Adipocyte (in vitro differentiated cells): ENCODE measurements at regions not wholly inside any gene's neighbourhood (a gene's known extent, or its start where the extent isn't known, plus 50 kb on each side); places are given as distances from the start of the nearest gene placed in this dataset.
"Not testable (repeated sequence)": the region's sequence is repeated elsewhere in the genome, so short reads cannot be mapped to it uniquely, and the experiment has no call there.

Experiments used
- DNase-seq: peaks from one replicate; pipeline ENCODE4 v3.0.0-alpha.2; 2015; ENCODE audit warnings: low read depth
- H3K27me3 ChIP-seq: replicated peaks from 2 replicates; pipeline ENCODE4 v1.7.0; 2013; ENCODE audit warnings: mild to moderate bottlenecking, low read length, moderate library complexity; ENCODE audit not compliant: control insufficient read depth, insufficient read depth
- H3K36me3 ChIP-seq: 2 replicates; pipeline ENCODE4 v1.7.0; 2013; ENCODE audit warnings: low read length, mild to moderate bottlenecking, moderate library complexity; ENCODE audit not compliant: control insufficient read depth, insufficient read depth, severe bottlenecking
- H3K4me1 ChIP-seq: 2 replicates; pipeline ENCODE4 v1.7.0; 2013; ENCODE audit warnings: mild to moderate bottlenecking, low read length, moderate library complexity; ENCODE audit not compliant: control insufficient read depth, insufficient read depth
- H3K4me3 ChIP-seq: 2 replicates; pipeline ENCODE4 v1.7.0; 2013; ENCODE audit warnings: mild to moderate bottlenecking, low read length, moderate library complexity
- H3K9ac ChIP-seq: 2 replicates; pipeline ENCODE4 v1.7.0; 2013; ENCODE audit warnings: mild to moderate bottlenecking, low read length, moderate library complexity
- H3K9me3 ChIP-seq: 2 replicates; pipeline ENCODE4 v1.7.0; 2013; ENCODE audit warnings: mild to moderate bottlenecking, low read length, moderate library complexity; ENCODE audit not compliant: control insufficient read depth

- Histone ChIP-seq H3K4me3 (no peak overlapping the region), H3K27me3 (no peaks in the 10 kb centered on the region), H3K9me3 (peaks cover 10% of the 10 kb centered on the region), H3K36me3 (no peaks in the 10 kb centered on the region), H3K4me1 (no peaks in the 10 kb centered on the region), H3K9ac (no peak overlapping the region)
- DNase-seq = no peak
These were observed 1073.3 kb downstream of the SOCS6 start for GRCh38 chr18:71362140-71362539.

GRCh38 chr18:71355599-71355998 lies 1066.8 kb downstream of the SOCS6 start:
- H3K36me3 ChIP-seq, H3K9ac ChIP-seq, H3K27me3 ChIP-seq, H3K9me3 ChIP-seq, H3K4me3 ChIP-seq, H3K4me1 ChIP-seq, DNase-seq: not testable (repeated sequence)

GRCh38 chr18:71352618-71353017 lies 1063.8 kb downstream of the SOCS6 start:
- Histone ChIP-seq H3K36me3 (no peaks in the 10 kb centered on the region), H3K27me3 (no peaks in the 10 kb centered on the region), H3K9ac (no peak overlapping the region), H3K4me1 (no peaks in the 10 kb centered on the region), H3K9me3 (no peaks in the 10 kb centered on the region), H3K4me3 (no peak overlapping the region)
- DNase-seq = no peak

- Histone ChIP-seq H3K4me3 (no peak overlapping the region), H3K36me3 (no peaks in the 10 kb centered on the region), H3K27me3 (no peaks in the 10 kb centered on the region), H3K9ac (no peak overlapping the region), H3K4me1 (no peaks in the 10 kb centered on the region), H3K9me3 (no peaks in the 10 kb centered on the region)
- DNase-seq = no peak
These were observed 1047.8 kb downstream of the SOCS6 start for GRCh38 chr18:71336576-71337210.

- H3K4me3 ChIP-seq = no peak overlapping the region
- peaks cover 7% of the 10 kb centered on the region for H3K4me1 ChIP-seq
- no peak for DNase-seq
- no peaks in the 10 kb centered on the region for H3K9me3 ChIP-seq
- no peaks in the 10 kb centered on the region for H3K27me3 ChIP-seq
- H3K36me3 ChIP-seq = no peaks in the 10 kb centered on the region
- H3K9ac ChIP-seq = no peak overlapping the region
These were observed 1040.7 kb downstream of the SOCS6 start for GRCh38 chr18:71329563-71329962.

GRCh38 chr18:71329114-71329513 lies 1040.3 kb downstream of the SOCS6 start:
- Histone ChIP-seq H3K4me1 (peaks cover 7% of the 10 kb centered on the region), H3K27me3 (no peaks in the 10 kb centered on the region), H3K9me3 (no peaks in the 10 kb centered on the region), H3K36me3 (no peaks in the 10 kb centered on the region), H3K9ac (no peak overlapping the region), H3K4me3 (no peak overlapping the region)
- no peak for DNase-seq

GRCh38 chr18:71327850-71328249 lies 1039.0 kb downstream of the SOCS6 start:
- H3K9me3 ChIP-seq = no peaks in the 10 kb centered on the region

GRCh38 chr18:71327441-71327840 lies 1038.6 kb downstream of the SOCS6 start:
- no peaks in the 10 kb centered on the region for H3K9me3 ChIP-seq
- H3K36me3 ChIP-seq = no peaks in the 10 kb centered on the region
- H3K9ac ChIP-seq = peak overlapping the region; percentile 12
- DNase-seq = no peak
- H3K27me3 ChIP-seq = no peaks in the 10 kb centered on the region
- H3K4me3 ChIP-seq = no peak overlapping the region
- H3K4me1 ChIP-seq = peaks cover 7% of the 10 kb centered on the region

More at GRCh38 chr18:71327850-71328249, 1039.0 kb downstream of the SOCS6 start:
- peaks cover 7% of the 10 kb centered on the region for H3K4me1 ChIP-seq
- no peaks in the 10 kb centered on the region for H3K27me3 ChIP-seq
- DNase-seq = no peak
- H3K4me3 ChIP-seq = no peak overlapping the region
- H3K36me3 ChIP-seq = no peaks in the 10 kb centered on the region
- H3K9ac ChIP-seq = peak overlapping the region; percentile 12

GRCh38 chr18:71326826-71327225 lies 1038.0 kb downstream of the SOCS6 start:
- no peak for DNase-seq
- H3K9me3 ChIP-seq = no peaks in the 10 kb centered on the region
- peaks cover 7% of the 10 kb centered on the region for H3K4me1 ChIP-seq
- H3K36me3 ChIP-seq = no peaks in the 10 kb centered on the region
- no peaks in the 10 kb centered on the region for H3K27me3 ChIP-seq
- H3K4me3 ChIP-seq = no peak overlapping the region
- no peak overlapping the region for H3K9ac ChIP-seq

GRCh38 chr18:71324356-71324755 lies 1035.5 kb downstream of the SOCS6 start:
- Histone ChIP-seq H3K4me3 (no peak overlapping the region), H3K36me3 (no peaks in the 10 kb centered on the region), H3K27me3 (no peaks in the 10 kb centered on the region), H3K9ac (no peak overlapping the region), H3K4me1 (peaks cover 7% of the 10 kb centered on the region), H3K9me3 (peaks cover 3% of the 10 kb centered on the region)
- DNase-seq = no peak

GRCh38 chr18:71322201-71322600 lies 1033.4 kb downstream of the SOCS6 start:
- Histone ChIP-seq H3K9ac (no peak overlapping the region), H3K27me3 (no peaks in the 10 kb centered on the region), H3K4me1 (peaks cover 2% of the 10 kb centered on the region), H3K36me3 (no peaks in the 10 kb centered on the region), H3K9me3 (peaks cover 3% of the 10 kb centered on the region), H3K4me3 (no peak overlapping the region)
- no peak for DNase-seq

- no peak for DNase-seq
- Histone ChIP-seq H3K27me3 (no peaks in the 10 kb centered on the region), H3K9me3 (peaks cover 3% of the 10 kb centered on the region), H3K4me1 (no peaks in the 10 kb centered on the region), H3K36me3 (no peaks in the 10 kb centered on the region), H3K9ac (no peak overlapping the region), H3K4me3 (no peak overlapping the region)
These were observed 1032.5 kb downstream of the SOCS6 start for GRCh38 chr18:71321319-71321718.
